ENCODE measurements at regions not wholly inside any gene's neighbourhood (a gene's known extent, or its start where the extent isn't known, plus 50 kb on each side); places are given as distances from the start of the nearest gene placed in this dataset.

DNA sequence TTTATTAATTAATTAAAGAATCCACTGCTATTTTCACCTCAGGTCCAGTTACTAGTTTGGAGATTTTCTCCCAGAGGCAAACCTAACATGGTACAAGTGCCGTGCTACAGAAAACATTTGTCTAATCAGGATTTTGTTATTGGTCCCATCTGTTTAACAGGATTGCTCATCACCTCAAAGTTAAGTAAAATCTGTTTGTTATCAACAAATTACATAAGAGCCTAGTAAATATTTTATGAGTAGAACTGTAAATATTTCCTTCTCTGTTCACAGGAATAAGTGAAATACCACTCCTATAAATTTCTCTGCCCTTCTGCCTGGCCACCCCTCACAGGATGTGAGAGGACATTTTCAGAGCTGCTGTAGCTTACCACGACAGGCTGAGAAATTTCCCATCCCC lies 200.2 kb downstream of the RAD51AP2 start:
- no peak overlapping the region for H3K4me3 Mint-ChIP-seq

DNA sequence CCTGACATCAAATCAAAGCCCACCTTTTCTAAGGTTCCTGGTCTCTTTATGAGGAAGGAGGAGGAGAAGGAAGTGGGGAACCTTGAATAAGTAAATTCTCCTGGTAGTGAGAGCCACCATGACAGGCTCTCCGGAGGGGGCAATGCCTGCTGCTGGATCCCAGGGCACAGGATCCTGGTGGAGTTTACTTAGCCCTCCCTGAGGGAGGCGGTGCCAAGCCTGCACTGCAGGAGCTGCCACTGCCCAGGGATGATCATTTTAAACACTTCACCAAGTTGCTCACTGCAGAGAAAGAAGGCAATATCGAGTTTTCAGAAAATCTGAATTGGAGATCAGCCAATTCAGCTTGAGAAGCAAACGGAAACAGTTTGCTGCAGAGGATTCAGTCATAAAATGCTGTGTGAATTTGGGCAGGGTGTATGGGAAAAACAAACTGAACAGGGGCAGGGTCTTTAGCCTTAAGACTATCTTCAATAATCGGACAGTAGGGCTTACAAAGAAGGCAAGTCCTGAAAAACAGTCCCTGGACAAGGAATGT lies 200.7 kb downstream of the RAD51AP2 start:
- H3K36me3 ChIP-seq (ENCODE audit: control insufficient read depth, insufficient read depth, low read length): no peaks in the 10 kb centered on the region
- TF ChIP-seq CTCF (conservative IDR thresholded peaks at IDR 0.05): no peak
- H3K36me3 Mint-ChIP-seq (ENCODE audit: low read depth): no peaks in the 10 kb centered on the region
- no peaks in the 10 kb centered on the region for H3K4me1 ChIP-seq (ENCODE audit: control insufficient read depth, insufficient read depth, low read length)
- H3K4me3 Mint-ChIP-seq: no peak overlapping the region
- 90 to 92% methylated on average over 5 of the region's 5 CpGs for WGBS, 2 experiments (ENCODE audit: insufficient coverage in 1 of 2, insufficient read length in 1 of 2)
- no peaks in the 10 kb centered on the region for H3K27me3 Mint-ChIP-seq (ENCODE audit: insufficient read depth)
- peaks cover 4% of the 10 kb centered on the region for H3K4me1 Mint-ChIP-seq
- H3K9me3 ChIP-seq (ENCODE audit: control insufficient read depth, low read length): no peaks in the 10 kb centered on the region
- no peak overlapping the region for H3K27ac ChIP-seq (ENCODE audit: low read depth, low read length)
- no peak overlapping the region for H3K4me3 ChIP-seq (ENCODE audit: low read length)
- H3K9me3 Mint-ChIP-seq: no peaks in the 10 kb centered on the region
- H3K9ac ChIP-seq (ENCODE audit: extremely low read depth, low read length, poor library complexity, severe bottlenecking): no peak overlapping the region
- H3K27me3 ChIP-seq (ENCODE audit: control insufficient read depth, insufficient read depth, low read length, poor library complexity, severe bottlenecking): peaks cover 3% of the 10 kb centered on the region
- DNase-seq: no peak
- H3K27ac Mint-ChIP-seq: no peak overlapping the region

More for the DNA sequence above, 200.2 kb downstream of the RAD51AP2 start:
- TF ChIP-seq CTCF (conservative IDR thresholded peaks at IDR 0.05): no peak
- WGBS, 2 experiments (ENCODE audit: insufficient coverage in 1 of 2, insufficient read length in 1 of 2): 89 to 100% methylated on average over 1 to 2 of the region's 2 CpGs
- H3K4me1 ChIP-seq (ENCODE audit: control insufficient read depth, insufficient read depth, low read length): no peaks in the 10 kb centered on the region
- H3K27me3 Mint-ChIP-seq (ENCODE audit: insufficient read depth): no peaks in the 10 kb centered on the region
- H3K9me3 Mint-ChIP-seq: no peaks in the 10 kb centered on the region
- no peak for DNase-seq
- no peaks in the 10 kb centered on the region for H3K36me3 Mint-ChIP-seq (ENCODE audit: low read depth)
- no peaks in the 10 kb centered on the region for H3K36me3 ChIP-seq (ENCODE audit: control insufficient read depth, insufficient read depth, low read length)
- H3K4me1 Mint-ChIP-seq: peaks cover 4% of the 10 kb centered on the region
- no peak overlapping the region for H3K27ac ChIP-seq (ENCODE audit: low read depth, low read length)
- no peaks in the 10 kb centered on the region for H3K9me3 ChIP-seq (ENCODE audit: control insufficient read depth, low read length)
- no peak overlapping the region for H3K9ac ChIP-seq (ENCODE audit: extremely low read depth, low read length, poor library complexity, severe bottlenecking)
- H3K27ac Mint-ChIP-seq: no peak overlapping the region
- H3K4me3 ChIP-seq (ENCODE audit: low read length): no peak overlapping the region
- H3K27me3 ChIP-seq (ENCODE audit: control insufficient read depth, insufficient read depth, low read length, poor library complexity, severe bottlenecking): peaks cover 3% of the 10 kb centered on the region

DNA sequence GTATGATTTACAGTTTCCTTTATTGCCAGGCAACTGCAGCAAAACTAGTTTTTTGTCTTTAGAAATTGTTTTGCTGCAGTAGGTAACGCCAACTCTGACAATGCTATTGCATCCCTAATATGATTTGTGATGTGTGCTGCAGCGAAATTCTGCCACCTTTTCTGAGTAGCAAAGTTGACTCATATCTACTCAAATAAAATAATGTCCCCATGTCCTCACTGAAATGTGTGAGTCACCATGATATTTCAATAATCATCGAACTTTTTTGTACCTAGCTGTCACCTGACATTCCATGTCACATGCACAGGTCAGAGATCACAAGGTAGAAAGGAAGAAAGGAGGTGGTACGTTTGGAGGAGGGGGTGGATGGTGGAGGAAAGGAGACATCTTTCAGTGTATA lies 205.0 kb downstream of the RAD51AP2 start:
- Histone ChIP-seq H3K9me3 (ENCODE audit: control insufficient read depth, low read length) (no peaks in the 10 kb centered on the region), H3K4me3 (ENCODE audit: low read length) (no peak overlapping the region), H3K4me1 (ENCODE audit: control insufficient read depth, insufficient read depth, low read length) (no peaks in the 10 kb centered on the region), H3K27ac (ENCODE audit: low read depth, low read length) (no peak overlapping the region), H3K36me3 (ENCODE audit: control insufficient read depth, insufficient read depth, low read length) (no peaks in the 10 kb centered on the region), H3K9ac (ENCODE audit: extremely low read depth, low read length, poor library complexity, severe bottlenecking) (no peak overlapping the region), H3K27me3 (ENCODE audit: control insufficient read depth, insufficient read depth, low read length, poor library complexity, severe bottlenecking) (peaks cover 3% of the 10 kb centered on the region)
- TF ChIP-seq CTCF (conservative IDR thresholded peaks at IDR 0.05): no peak
- H3K27me3 Mint-ChIP-seq (ENCODE audit: insufficient read depth): peaks cover 7% of the 10 kb centered on the region
- no peak overlapping the region for H3K4me3 Mint-ChIP-seq
- no peaks in the 10 kb centered on the region for H3K9me3 Mint-ChIP-seq
- 96% methylated on average over 3 of the region's 4 CpGs; no CpG with 5 or more reads in 1 of the 2 experiments for WGBS, 2 experiments (ENCODE audit: insufficient coverage in 1 of 2, insufficient read length in 1 of 2)
- H3K27ac Mint-ChIP-seq: no peak overlapping the region
- no peaks in the 10 kb centered on the region for H3K36me3 Mint-ChIP-seq (ENCODE audit: low read depth)
- peaks cover 11% of the 10 kb centered on the region for H3K4me1 Mint-ChIP-seq
- no peak for DNase-seq

All from endodermal cell (in vitro differentiated cells).